GM18858 (cell line): ENCODE measurements at regions not wholly inside any gene's neighbourhood (a gene's known extent, or its start where the extent isn't known, plus 50 kb on each side); places are given as distances from the start of the nearest gene placed in this dataset.

Experiments used
- ATAC-seq: cut with Tn5 transposase; IDR thresholded peaks from one replicate; pipeline ENCODE4 v1.9.1; 2021; ENCODE audit not compliant: unreplicated experiment

DNA sequence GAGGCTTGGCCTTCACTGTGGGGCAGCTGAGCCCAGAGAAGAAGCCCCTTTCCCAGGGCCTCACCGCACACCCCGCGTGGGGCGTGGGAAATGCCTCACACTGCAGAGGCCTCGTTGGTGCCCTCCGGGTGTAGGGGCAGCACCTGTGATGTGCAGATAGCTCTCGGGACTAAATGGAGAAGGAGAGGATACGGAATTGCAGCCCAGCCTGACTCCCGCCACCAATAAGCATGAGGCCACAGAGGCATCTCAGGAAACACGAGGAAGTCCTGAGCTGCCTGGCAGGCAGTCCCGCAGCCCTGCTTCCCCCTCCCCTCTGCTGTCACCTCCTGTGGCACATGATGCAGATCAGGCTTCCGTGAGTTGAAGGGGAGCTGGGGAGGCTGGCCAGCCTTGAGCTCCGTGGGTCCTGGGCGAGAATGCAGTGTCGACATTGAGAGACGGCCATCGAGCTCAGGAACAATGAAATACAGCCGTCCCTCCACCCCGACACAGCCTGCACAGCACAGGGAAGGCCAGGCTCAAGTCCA, 59.6 kb upstream of the PPP2R2D start:
- ATAC-seq = no peak

DNA sequence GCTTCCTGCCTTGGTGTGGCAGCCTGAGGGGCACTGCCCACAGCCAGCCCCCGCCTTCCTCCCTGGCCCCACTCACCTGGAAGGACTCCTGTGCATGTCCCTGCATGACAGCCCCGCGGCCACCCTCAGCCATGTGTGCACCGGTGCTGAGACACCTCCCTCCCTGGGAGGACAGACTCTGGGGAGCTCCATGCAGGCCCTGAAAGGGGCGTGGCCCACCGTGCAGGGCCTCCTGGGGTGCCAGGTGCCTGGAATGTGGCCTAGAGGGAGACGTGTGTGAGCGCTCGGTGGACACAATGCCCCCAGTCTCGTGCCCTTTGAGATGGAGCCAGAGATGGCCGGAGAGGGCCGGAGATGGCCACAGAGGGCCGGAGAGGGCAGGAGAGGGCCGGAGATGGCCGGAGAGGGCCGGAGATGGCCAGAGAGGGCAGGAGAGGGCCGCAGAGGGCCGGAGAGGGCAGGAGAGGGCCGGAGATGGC, 59.1 kb upstream of the PPP2R2D start:
- ATAC-seq = no peak

DNA sequence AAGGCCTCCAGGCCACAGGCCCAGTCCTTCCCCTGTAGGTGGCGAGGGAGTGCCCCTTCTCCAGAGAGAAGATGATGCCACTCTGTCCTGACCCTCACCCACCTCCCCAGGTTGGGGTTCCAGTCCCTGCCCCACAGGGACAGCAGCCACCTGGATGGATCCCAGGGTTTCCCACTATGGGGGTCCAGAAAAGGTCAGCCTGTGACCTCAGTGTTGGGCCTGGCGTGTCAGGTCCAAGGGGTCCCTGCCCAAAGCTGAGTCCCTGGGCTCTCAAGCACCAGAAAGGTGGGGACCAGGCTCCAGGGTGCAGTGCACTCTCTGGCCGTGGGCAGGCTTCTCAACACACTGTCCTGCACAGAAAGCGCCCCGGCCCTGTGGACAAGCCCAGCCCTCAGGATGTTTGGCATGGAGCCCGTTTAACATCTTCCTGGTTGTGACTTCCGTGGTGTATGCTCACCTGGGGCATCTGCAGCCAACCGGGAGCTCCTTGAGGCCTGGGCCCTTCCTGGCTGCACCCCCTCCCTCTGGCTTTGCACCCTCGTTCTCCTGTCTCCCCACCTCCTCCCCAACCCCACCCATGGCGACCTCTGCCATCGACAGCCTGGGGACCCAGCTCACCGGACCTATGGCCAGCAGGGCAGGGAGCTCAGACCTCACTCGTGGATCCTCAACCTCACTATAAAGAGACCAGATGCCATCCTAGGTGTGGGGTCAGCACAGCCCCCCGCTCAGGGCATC, 58.3 kb upstream of the PPP2R2D start:
- ATAC-seq = no peak

DNA sequence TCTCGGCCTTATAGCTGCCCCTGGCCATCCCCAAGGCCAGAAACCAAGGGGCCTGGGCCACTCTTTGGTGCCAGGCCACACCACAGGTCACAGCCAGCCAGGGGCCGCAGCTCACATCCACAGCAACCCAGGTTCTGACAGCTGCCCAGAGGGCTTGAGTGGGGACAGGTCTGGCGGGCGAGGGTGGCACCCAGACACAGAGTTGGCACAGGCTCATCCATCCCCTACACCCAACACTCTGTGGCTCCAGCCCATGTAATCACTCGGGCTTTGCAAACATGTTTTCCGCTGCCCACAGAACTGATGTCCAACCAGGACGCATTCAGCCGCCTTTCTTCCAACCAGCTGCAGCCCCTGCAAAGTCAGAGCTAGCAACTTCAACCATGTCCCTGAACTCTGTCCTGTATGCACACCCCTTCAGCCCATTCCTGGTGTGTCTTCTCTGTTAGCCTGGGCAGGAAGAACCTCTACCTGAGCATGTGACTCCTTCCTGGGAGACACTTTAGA, 57.7 kb upstream of the PPP2R2D start:
- no peak for ATAC-seq

DNA sequence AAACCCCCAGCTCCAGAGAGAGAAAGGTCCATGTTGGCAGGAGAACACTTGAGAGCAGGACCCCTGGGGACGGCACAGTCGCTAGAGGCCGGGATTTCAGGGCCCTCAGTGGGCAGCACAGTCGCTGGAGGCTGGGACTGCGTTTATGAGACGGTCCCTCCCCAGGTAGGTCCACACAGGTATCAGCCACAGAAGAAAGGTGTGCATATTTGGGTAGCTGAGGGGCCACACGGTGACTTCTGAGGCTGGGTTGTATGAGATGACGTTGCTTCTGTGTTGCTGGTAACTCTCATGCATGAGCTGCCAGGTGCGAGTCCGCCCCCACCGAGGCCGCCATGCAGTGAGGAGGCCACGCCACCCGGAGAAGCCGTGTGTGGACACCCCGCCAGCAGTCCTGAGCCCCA, 56.9 kb upstream of the PPP2R2D start:
- no peak for ATAC-seq

DNA sequence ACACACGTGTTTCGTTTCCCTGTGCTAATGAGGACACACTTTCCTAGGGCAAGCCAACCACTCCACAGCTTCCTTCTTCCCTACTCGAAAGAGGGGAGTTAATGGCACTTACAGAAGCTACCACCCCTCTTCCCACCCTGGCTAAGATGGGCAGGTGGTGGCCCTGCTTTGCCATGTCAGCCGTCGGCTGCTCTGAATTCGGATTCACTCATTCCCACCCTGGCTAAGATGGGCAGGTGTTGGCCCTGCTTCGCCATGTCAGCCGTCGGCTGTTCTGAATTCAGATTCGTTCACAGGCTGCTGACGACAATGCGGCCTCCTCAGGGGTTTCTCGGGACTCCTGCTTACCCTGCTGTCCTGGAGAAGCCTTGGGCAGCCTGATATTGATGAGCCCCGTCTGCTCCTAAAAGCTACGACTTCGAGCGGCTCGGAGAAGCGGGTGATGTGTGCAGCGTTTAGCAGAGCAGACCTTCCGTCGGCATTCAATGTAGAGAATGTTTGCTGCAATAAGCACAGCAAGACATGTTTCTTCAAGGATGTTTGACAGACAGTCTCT, 56.2 kb upstream of the PPP2R2D start:
- ATAC-seq = no peak

DNA sequence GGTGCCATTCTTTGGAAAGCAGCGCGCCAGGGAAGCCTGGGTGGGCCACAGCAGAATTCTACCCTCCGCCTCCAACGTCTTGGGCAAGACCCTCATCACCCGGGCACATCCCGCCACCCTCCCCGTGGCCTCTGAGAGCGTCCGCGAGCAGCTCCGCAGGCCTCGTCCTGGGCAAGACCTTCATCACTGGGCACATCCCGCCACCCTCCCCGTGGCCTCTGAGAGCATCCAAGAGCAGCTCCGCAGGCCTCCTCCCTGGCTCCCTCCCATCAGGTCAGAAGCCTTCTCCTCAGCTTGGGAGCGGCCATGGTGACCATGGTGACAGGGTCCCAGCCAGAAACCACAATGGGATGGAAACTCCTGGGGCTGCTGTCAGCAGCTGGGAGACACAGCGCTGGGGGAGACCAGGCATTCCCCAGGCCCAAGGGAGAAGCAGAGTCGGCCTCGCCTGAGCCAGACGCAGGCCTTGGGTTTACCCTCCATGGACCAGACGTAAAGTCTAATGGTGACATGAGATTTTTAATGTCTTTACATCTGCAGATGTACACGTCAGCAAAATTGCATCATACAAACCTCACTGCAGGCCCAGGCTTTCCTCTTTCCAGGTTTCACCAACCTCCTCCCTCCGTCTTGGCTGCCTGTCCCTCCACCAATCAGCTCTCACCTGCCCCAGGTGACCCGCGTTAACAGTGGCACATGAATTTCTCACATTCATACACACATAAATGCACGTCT, 55.1 kb upstream of the PPP2R2D start:
- no peak for ATAC-seq

DNA sequence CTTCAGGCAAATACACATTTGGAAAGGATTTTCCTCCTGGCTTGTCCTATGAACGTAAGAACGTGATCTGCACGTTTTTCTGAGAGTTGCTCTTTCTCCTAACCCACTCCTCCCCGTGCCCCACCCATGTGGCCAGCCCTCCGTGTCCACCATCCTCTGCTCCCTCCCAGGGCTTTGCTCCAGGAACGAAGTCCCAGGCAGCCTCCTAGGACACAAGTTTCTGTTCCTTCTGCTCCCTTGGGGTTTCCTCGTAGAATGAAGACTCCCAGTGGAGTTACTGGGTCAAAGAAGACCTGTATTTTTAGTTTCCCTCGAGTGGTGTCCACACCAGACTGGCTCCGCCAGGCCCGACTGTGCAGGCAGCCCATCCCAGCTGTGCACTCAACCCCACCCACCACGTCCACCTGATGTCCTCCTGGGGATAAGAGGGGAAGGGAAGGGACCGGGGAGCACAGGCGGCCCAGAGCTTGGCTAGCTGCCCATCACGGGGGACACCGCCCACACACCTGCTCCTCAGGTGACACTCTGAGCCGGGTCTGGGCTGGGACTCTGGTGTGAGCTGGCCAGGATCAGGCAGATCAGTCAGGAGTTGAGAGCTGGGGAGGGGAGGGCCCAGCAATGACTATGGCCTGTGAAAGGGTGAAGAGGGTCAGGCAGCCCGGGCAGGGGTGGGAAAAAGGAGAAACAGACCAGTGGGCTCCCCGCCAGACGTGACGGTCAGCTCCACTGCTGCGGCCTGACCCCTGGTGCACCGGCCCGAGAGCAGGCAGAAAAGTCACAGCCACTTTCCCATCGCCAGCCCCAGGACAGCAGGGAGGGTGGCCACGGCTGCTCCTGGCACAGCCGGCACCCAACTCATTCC, 54.3 kb upstream of the PPP2R2D start:
- ATAC-seq = no peak

DNA sequence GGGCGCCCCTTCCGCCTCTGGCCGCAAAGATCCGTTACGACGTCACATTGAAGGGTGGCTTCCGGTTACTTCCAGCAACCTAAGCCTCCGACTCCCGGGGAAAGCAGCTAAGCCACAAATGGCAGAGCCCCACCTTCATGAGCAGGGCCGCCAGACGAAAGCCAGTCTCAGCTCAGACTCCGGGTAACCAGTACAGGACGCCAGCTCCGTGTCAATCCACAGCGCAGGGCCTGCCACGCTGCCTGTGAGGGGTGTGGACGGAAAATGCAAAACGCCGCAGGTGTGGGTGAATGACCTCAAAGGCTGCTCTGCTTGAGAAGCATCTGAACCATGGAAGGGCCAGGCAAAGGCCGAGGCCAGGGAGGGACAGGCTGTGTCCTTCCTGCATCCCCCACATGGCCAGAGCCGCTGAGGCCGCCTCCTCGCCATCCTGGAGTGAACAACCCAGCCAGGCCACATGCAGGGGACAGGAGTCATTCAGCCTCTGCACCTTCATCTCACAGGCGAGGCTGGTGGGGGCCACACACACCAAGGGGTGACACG, 53.5 kb upstream of the PPP2R2D start:
- ATAC-seq = no peak

DNA sequence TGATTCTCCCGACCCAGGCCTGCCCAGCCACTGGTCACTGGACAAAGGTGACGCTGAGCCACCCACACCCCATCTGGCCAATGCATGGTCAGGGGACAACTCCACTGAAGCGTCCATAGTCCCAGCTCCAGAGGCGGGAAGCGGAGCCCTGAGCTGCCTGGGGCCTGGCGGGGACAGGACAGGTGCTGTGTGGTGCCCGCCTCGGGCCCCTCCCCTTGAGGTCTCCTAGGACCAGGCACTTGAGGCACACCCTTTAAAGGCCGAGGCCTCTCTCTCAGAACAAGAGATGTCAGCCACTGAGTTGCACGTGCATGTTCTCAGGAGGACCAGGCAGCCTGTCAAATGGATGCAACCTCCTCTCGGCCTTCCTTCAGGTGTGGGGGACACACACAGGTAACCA, 52.5 kb upstream of the PPP2R2D start:
- ATAC-seq = no peak

DNA sequence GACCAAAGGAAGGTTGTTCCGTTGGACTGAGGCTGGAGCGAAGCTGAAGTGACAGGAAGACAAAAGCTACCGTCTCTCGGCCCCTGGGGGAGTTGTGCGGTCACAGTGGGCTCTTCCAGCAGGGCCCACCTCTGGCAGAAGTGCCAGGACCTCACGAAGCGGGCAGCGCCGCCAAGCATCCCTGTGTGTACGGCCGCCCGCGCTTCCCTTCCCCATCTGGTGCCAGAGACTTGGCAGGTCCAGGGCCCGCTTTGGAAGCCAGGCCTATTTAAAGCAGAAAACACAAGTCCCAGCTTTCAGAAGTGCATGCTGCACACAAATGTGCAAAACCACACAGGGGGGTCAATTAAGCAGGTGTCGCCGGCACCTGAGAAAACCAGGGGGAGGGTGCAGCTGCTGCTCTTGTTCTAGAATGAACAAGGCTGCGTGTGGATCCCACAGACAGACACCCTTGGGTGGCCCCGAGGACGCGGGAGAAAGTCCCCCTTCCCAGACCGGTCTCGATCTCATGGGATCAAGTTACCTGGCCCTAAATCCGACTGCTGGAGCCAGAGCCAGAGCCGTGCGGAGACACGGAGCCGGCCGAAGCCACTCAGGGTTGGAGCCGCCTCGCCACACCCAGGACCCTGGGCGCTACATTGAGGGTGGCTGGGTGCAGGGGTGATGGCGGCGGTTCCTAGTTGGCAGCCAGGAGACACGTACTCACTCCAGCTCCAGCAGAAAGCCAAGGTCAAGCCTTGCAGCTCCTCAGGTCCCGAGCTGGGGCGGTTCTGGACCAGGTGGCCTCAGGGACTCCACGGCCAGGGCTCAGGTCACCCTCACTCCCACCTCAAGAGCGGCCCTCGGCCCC, 51.8 kb upstream of the PPP2R2D start:
- ATAC-seq = no peak

DNA sequence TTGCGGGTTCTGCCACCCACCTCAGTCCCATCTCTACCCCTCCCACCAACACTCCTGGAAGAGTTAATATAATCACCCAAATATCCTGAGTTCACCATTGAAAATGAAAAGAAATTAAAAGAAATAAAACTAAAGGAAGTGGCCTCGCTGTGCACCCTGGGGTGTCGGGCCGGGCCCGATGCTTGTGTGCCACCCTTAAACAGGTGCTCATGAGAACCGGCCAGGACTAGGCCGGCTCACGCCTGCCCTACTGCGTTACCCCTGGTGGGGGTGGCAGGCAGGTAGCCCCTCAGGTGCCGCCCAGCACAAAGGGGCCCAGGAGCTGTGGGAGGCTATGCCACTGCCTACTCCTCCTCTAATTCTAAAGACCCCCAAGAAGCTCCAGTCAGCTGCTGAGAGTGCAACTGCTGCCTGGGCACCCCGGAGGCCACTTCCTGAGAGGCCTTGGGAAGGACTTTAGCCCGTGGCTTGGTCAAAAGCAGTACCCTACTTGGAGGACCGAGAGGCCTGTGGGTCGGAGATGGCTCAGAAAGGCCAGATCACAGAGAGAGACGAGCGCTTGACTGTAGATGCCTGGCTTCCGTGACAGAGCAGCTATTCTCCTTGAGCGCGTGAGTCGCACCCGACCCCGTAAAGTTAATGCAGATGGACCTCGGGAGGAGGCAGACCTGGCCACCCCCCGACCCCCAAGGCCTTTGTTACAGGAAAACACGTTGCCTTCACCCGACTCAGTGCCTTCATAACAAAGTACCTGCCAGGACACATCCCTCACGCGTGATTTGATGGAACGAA, 51.0 kb upstream of the PPP2R2D start:
- ATAC-seq = no peak

DNA sequence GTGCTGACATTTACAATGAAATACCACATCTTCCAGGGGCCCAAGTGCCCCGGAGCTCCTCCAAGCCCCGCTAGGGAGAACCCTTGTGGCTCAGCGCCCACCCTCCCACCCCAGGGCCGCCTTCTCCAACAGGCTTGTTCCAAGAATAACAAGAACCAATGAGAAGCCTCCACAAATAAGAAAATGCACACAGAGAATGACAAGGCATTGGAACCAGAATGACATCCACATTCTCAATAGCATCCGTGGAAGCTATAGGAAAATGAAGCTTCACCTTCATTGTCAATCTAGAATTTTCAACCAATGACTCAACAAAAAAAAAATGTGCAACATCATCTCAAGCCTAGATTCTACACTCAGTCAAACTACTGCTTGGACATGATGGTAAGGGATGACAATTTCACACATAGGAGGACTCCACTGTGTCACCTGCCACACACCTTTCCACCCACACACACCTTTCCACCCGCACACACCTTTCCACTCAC, 50.4 kb upstream of the PPP2R2D start:
- ATAC-seq = no peak
